ENCODE measurements at regions not wholly inside any gene's neighbourhood (a gene's known extent, or its start where the extent isn't known, plus 50 kb on each side); places are given as distances from the start of the nearest gene placed in this dataset.

DNA sequence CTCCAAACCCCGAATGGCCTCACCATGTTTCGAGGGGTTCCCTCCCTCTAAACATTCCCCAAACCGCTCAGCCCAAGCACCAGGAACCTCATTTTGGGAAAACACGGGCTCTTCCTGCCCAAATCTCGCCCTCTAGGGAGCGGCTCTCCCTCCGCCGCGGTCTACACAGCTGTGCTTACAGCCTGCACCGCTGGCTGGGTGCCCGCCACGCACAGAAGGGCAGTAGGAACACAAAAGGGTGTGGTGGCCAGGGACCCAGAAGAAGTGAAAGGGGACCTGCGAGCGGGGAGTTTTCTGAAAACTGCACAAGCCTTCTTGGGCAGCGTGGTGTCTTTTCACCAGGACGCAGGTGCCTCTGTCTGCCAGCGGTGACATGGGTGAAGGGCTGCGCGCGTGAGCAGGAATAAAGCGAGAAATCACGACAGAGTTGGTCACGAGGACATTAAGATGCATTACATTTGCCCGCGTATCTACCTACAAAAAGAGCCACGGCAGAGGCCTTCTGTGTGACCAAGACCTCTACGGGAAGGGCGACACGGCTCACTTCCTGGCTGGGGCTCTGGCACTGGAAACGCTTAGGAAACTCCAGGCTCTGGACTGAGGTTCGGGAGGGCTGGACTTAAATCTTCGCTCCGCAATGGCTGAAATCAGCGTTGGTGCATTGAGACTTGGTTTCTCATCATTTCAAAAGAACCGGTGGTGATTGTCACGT, 171.7 kb downstream of the LSM5 start:
- Histone ChIP-seq H3K4me3 (no peak overlapping the region), H3K9me3 (no peaks in the 10 kb centered on the region), H3K27me3 (no peaks in the 10 kb centered on the region), H3K27ac (no peak overlapping the region), H3K4me1 (no peaks in the 10 kb centered on the region), H3K36me3 (no peaks in the 10 kb centered on the region)
- DNase-seq: no peak
- intact Hi-C loops (cut with DNase I; ENCODE audit: low total_unique reads): no loop called here
- TF ChIP-seq POLR2A (IDR thresholded peaks at IDR 0.05) (no peak), CTCF (IDR thresholded peaks at IDR 0.05) (no peak)

DNA sequence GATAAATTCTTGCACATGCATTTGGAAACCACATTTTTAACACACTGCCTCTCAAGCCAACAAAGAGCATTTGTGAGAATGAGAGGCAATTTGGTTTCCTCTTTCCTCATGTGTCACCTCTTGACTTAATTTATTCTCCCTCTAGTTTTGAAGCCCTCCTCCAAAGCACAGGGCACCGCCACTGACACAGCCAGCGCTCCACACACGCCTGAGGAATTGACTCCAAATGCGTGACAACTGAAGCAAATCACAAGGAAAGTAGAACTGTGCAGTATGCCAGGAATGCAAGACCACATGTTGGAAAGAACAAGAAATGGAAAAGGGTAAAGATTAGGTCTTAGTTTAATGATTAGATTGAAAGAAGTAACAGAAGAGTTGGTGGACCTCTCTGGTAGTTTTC, 173.3 kb downstream of the LSM5 start:
- no peak for TF ChIP-seq CTCF (IDR thresholded peaks at IDR 0.05)
- TF ChIP-seq POLR2A (IDR thresholded peaks at IDR 0.05): no peak
- no peak for DNase-seq
- intact Hi-C loops (cut with DNase I; ENCODE audit: low total_unique reads): no loop called here

DNA sequence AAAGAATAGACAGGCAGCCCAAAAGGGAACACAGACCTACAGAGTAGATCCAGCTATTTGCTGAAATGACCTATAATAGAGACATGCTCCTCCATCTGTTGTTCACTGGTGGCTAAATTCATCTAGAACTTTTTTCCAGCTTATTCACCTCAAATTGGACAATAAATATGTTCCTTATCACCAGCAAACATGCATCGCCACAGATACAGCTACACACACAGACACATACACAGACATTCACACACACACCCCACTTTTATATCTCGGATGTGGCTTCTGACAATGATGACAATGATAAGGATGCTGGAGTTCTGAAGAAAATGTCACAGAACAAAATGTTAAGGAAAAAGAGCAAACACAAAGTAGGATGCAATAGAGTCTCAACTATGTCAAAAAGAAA, 175.4 kb downstream of the LSM5 start:
- Histone ChIP-seq H3K27me3 (no peaks in the 10 kb centered on the region), H3K9me3 (no peaks in the 10 kb centered on the region), H3K4me1 (no peaks in the 10 kb centered on the region), H3K36me3 (no peaks in the 10 kb centered on the region), H3K27ac (no peak overlapping the region), H3K4me3 (no peak overlapping the region)
- intact Hi-C loops (cut with DNase I; ENCODE audit: low total_unique reads): no loop called here
- DNase-seq: no peak
- TF ChIP-seq CTCF (IDR thresholded peaks at IDR 0.05) (no peak), POLR2A (IDR thresholded peaks at IDR 0.05) (no peak)

More for the DNA sequence above, 173.3 kb downstream of the LSM5 start:
- no peak overlapping the region for H3K27ac ChIP-seq
- H3K9me3 ChIP-seq: no peaks in the 10 kb centered on the region
- H3K4me3 ChIP-seq: no peak overlapping the region
- no peaks in the 10 kb centered on the region for H3K27me3 ChIP-seq
- no peaks in the 10 kb centered on the region for H3K4me1 ChIP-seq
- no peaks in the 10 kb centered on the region for H3K36me3 ChIP-seq

- H3K27me3 ChIP-seq: no peaks in the 10 kb centered on the region
- no peaks in the 10 kb centered on the region for H3K36me3 ChIP-seq
- H3K9me3 ChIP-seq: no peaks in the 10 kb centered on the region
- no peak overlapping the region for H3K27ac ChIP-seq
- intact Hi-C loops (cut with DNase I; ENCODE audit: low total_unique reads): no loop called here
- no peak overlapping the region for H3K4me3 ChIP-seq
- TF ChIP-seq CTCF (IDR thresholded peaks at IDR 0.05) (no peak), POLR2A (IDR thresholded peaks at IDR 0.05) (no peak)
- no peak for DNase-seq
- no peaks in the 10 kb centered on the region for H3K4me1 ChIP-seq
These were observed 188.8 kb downstream of the LSM5 start for GRCh38 chr7:32301427-32301826.

DNA sequence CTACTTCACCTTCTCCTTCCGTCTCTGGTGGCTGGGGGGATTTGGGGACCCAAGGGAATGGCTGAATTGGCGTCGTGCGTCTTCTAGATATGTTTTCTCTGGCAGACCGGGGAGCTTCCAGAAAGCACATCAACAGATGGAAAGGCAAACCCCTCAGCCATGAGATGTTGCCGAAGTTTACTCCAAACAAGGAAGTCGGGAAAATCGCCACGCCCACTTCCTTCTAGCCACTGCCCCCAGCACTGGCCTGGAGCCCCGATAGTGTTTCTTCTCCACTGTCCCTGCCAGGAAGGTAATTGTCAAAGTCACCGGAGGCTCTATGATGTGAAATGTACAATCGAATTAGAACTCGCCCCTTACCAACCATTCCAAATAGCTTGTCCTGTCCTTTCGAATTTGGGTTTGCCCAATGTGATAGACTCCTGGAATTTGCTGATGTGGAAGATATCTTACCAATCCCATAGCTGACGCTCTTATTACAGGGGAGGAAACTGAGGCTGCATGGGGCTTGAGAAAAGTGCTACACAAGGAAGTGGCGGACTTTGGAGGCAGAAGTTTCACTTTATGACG, 191.0 kb downstream of the LSM5 start:
- Histone ChIP-seq H3K36me3 (no peaks in the 10 kb centered on the region), H3K27me3 (no peaks in the 10 kb centered on the region), H3K4me1 (no peaks in the 10 kb centered on the region), H3K27ac (peak overlapping the region in 1 of 2 donors; percentile 10), H3K9me3 (no peaks in the 10 kb centered on the region), H3K4me3 (peak overlapping the region; percentile 19 to 32)
- intact Hi-C loops (cut with DNase I; ENCODE audit: low total_unique reads): no loop called here
- peak; percentile 21 to 39 for DNase-seq
- TF ChIP-seq CTCF (IDR thresholded peaks at IDR 0.05) (no peak), POLR2A (IDR thresholded peaks at IDR 0.05) (no peak)

All from uterus (tissue), 3 donors.